Large intestine (tissue), 3 donors: ENCODE measurements at regions not wholly inside any gene's neighbourhood (a gene's known extent, or its start where the extent isn't known, plus 50 kb on each side); places are given as distances from the start of the nearest gene placed in this dataset.

Source experiments
- DNase-seq, 2 donors: peaks; one replicate each; pipeline versions ENCODE4 v3.0.0 to v3.0.0-alpha.2; 2013
- H3K27ac ChIP-seq: one replicate; pipeline ENCODE4 v1.5.1; 2013; ENCODE audit warnings: low read length
- H3K27me3 ChIP-seq: 2 replicates; pipeline ENCODE4 v1.6.1; 2013; ENCODE audit warnings: low read length; ENCODE audit not compliant: control insufficient read depth, insufficient read depth
- H3K36me3 ChIP-seq: 2 replicates; pipeline ENCODE4 v1.6.1; 2013; ENCODE audit warnings: low read length; ENCODE audit not compliant: control insufficient read depth, insufficient read depth
- H3K4me1 ChIP-seq: one replicate; pipeline ENCODE4 v1.6.1; 2013; ENCODE audit warnings: low read length; ENCODE audit not compliant: control insufficient read depth, insufficient read depth
- H3K4me3 ChIP-seq: one replicate; pipeline ENCODE4 v1.5.1; 2013; ENCODE audit warnings: low read length
- H3K9me3 ChIP-seq: one replicate; pipeline ENCODE4 v1.6.1; 2013; ENCODE audit warnings: mild to moderate bottlenecking, low read depth, low read length, moderate library complexity; ENCODE audit not compliant: control insufficient read depth
- WGBS: methylation state at CpG from one replicate; pipeline ENCODE4 v1.1.5; 2013; ENCODE audit warnings: low lambda C conversion rate; ENCODE audit not compliant: insufficient coverage; 5-methylcytosine and 5-hydroxymethylcytosine counted together

DNA sequence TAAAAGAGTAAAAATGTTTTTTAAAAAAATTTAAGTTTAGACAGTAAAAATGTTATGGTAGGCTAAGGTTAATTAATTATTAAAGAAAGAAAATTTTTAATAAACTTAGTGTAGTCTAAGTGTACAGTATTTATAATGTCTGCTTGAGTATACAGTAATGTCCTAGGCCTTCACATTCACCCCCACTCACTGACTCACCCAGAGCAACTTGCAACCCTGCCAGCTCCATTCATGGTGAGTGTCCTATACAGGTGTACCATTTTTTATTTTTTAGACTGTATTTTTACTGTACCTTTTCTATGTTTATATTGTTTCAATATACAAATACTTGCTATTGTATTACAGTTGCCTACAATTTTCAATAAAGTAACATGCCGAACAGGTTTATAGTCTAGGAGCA lies 234.1 kb downstream of the AUH start:
- no peak overlapping the region for H3K4me3 ChIP-seq
- WGBS = no CpG with 5 or more reads among the region's 1 CpG
- H3K4me1 ChIP-seq = peaks cover 3% of the 10 kb centered on the region
- H3K9me3 ChIP-seq = no peaks in the 10 kb centered on the region
- H3K27me3 ChIP-seq = no peaks in the 10 kb centered on the region
- no peaks in the 10 kb centered on the region for H3K36me3 ChIP-seq
- DNase-seq = no peak
- no peak overlapping the region for H3K27ac ChIP-seq

DNA sequence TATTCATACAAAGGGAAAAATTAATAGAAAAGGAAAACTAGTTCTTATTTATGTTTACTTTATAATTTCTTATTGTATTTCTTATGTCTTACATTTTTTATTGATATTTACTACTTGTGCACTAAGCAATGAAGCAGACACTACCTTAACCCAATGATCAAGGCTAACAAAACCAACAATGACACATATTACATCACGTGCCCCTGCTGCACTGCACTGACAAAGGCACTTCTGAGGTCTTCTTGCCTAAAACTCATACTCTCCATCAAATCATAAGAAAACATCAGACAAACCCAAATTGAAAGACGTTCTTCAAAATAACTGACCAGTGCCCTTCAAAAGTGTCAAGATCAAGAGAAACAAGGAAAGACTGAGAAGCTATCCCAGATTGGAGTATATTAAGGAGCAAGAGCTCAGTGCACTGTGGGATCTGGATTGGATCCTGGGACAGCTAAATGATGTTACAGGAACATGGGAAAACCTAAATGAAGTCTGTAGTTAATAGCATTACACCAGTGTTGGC lies 230.9 kb downstream of the AUH start:
- Histone ChIP-seq H3K27me3 (no peaks in the 10 kb centered on the region), H3K4me1 (peaks cover 3% of the 10 kb centered on the region), H3K36me3 (no peaks in the 10 kb centered on the region), H3K4me3 (no peak overlapping the region), H3K27ac (no peak overlapping the region), H3K9me3 (no peaks in the 10 kb centered on the region)
- no peak for DNase-seq
- no CpG with 5 or more reads among the region's 2 CpGs for WGBS

DNA sequence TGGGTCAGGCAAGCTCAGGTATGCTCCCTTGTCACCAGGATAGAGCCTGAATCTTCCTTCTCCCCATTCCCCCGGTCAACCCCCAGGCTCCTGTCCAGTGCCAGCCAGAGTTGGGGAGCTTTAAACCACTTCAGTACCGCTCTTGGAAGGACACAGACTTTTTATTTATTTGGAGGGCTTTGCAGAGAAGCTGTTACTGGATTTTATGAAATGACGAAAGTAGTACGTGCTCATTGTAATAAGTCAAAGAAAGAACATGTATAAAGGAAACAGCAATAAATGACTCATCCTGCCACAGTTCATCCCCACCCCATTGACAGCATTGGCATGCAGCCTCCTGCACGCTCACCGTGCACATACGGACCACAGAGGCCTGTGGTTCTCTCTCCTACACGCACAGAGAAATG lies 230.3 kb downstream of the AUH start:
- H3K9me3 ChIP-seq = no peaks in the 10 kb centered on the region
- H3K4me3 ChIP-seq = no peak overlapping the region
- peak overlapping the region; percentile 47 for H3K27ac ChIP-seq
- peaks cover 3% of the 10 kb centered on the region for H3K4me1 ChIP-seq
- no peaks in the 10 kb centered on the region for H3K27me3 ChIP-seq
- 13% methylated on average over 5 of the region's 8 CpGs for WGBS
- peak; percentile 79 to 91 for DNase-seq
- no peaks in the 10 kb centered on the region for H3K36me3 ChIP-seq

DNA sequence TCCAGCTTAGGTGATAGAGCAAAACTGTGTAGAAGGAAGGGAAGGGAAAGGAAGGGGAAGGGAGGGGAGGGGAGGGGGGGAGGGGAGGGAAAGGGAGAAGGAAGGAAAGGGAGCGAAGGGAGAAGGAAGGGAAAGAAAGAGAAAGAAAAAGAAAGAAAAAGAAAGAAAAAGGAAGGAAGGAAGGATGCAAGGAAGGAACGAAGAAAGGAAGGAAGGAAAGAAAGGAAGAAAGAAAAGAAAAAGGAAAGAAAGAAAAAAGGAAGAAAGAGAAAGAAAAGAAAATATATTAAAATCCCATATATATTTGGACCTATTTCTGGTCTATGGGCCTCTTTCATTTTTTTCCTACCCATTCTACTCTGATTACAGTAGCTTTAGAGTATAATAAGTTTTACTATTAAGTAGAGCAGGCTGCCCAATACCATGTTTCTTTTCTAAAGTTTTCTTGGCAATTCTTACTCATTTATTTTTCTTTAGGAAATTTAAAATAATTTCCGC lies 229.1 kb downstream of the AUH start:
- no peaks in the 10 kb centered on the region for H3K9me3 ChIP-seq
- WGBS = 99% methylated on average over 3 of the region's 3 CpGs
- peaks cover 3% of the 10 kb centered on the region for H3K4me1 ChIP-seq
- H3K36me3 ChIP-seq = no peaks in the 10 kb centered on the region
- no peaks in the 10 kb centered on the region for H3K27me3 ChIP-seq
- no peak for DNase-seq
- no peak overlapping the region for H3K27ac ChIP-seq
- H3K4me3 ChIP-seq = no peak overlapping the region

DNA sequence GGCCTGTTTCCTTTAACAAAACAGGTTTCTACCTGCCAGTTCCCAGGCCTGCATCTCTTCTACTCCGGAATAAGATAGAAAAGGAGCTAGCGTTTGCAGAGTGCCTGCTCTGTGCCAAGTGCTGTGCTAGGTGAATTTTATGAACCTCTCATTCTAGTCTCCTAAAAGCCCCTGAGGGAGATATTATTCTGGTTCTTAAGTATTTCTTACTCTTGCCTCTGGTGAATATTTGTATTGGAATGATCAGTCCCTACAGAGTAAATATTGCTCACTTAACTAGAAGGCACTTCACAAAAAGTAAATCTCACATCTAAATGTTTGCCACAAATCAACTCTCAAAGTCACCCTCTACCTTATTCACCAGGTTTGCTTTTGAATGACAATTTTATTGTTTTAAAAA lies 227.1 kb downstream of the AUH start:
- Histone ChIP-seq H3K9me3 (no peaks in the 10 kb centered on the region), H3K27ac (no peak overlapping the region)

DNA sequence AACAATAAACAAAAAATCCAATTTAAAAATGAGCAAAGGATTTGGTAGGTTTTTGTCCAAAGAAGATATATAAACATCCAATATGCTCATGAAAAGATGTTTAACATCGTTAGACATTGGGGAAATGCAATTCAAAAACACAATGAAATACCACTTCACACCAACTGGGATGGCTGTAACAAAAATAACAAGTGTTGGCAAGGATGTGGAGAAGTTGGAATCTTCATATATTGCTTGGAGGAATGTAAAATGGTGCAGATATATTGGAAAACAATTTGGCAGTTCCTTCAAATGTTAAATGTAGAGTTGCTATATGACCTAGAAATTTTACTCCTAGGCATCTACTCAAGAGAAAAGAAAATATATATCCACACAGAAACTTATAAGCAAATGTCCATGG lies 224.3 kb downstream of the AUH start:
- H3K4me3 ChIP-seq = no peak overlapping the region
- no peak for DNase-seq
- no peaks in the 10 kb centered on the region for H3K4me1 ChIP-seq
- no peaks in the 10 kb centered on the region for H3K27me3 ChIP-seq
- WGBS = 100% methylated on average over 1 of the region's 1 CpG
- no peaks in the 10 kb centered on the region for H3K36me3 ChIP-seq
- no peak overlapping the region for H3K27ac ChIP-seq
- no peaks in the 10 kb centered on the region for H3K9me3 ChIP-seq

More for the DNA sequence above, 227.1 kb downstream of the AUH start:
- DNase-seq = no peak
- H3K27me3 ChIP-seq = no peaks in the 10 kb centered on the region
- WGBS = no CpG with 5 or more reads among the region's 2 CpGs
- H3K4me1 ChIP-seq = peaks cover 3% of the 10 kb centered on the region
- H3K4me3 ChIP-seq = no peak overlapping the region
- H3K36me3 ChIP-seq = no peaks in the 10 kb centered on the region

DNA sequence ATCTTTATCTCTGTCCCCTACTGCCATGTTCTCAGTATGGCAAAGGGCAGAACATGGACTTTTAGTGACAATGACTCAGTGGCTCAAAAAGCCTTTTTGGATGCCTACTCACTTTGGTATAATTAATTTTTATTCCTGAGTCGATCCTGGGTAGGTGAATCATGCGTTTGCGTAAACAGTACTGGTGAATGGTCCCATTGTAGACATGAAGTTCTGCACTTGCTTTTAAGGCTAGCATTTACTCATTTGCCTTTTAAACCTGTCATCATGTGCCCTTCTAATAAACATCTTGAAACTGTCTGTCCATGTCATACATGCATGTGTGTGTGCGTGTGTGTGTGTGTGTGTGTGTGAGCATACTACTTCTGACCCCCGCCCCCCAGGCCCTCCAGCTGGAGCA lies 223.0 kb downstream of the AUH start:
- WGBS = no CpG with 5 or more reads among the region's 5 CpGs
- DNase-seq = no peak
- peaks cover 2% of the 10 kb centered on the region for H3K4me1 ChIP-seq
- H3K9me3 ChIP-seq = no peaks in the 10 kb centered on the region
- H3K27me3 ChIP-seq = no peaks in the 10 kb centered on the region
- no peak overlapping the region for H3K27ac ChIP-seq
- H3K36me3 ChIP-seq = no peaks in the 10 kb centered on the region
- no peak overlapping the region for H3K4me3 ChIP-seq

DNA sequence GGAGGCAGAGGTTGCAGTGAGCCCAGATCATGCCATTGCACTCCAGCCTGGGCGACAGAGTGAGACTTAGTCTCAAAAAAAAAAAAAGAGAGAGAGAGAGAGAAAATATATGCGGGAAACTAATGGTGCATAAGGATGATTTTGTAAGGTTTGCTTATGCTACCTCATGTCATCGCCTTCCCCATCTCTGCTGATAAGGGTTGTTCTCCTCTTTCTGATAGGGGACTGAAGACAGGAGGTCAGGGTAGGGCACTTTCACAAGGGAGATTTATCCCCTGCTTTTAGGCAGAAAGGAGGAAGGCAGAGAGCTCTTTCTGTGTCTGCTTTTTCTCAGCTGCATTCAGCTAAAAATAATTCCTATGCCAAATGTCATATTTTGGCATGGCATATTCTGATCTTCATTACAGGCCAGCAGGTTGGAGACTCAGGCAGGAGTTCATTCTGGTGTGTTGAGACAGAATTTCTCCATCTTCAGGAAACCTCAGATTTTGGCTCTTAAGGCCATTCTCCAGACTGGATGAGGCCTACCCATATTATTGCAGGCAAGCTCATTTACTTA lies 220.2 kb downstream of the AUH start:
- WGBS = no CpG with 5 or more reads among the region's 3 CpGs
- Histone ChIP-seq H3K36me3 (no peaks in the 10 kb centered on the region), H3K4me1 (peaks cover 2% of the 10 kb centered on the region), H3K4me3 (no peak overlapping the region), H3K27me3 (no peaks in the 10 kb centered on the region), H3K27ac (no peak overlapping the region), H3K9me3 (no peaks in the 10 kb centered on the region)
- DNase-seq = no peak

DNA sequence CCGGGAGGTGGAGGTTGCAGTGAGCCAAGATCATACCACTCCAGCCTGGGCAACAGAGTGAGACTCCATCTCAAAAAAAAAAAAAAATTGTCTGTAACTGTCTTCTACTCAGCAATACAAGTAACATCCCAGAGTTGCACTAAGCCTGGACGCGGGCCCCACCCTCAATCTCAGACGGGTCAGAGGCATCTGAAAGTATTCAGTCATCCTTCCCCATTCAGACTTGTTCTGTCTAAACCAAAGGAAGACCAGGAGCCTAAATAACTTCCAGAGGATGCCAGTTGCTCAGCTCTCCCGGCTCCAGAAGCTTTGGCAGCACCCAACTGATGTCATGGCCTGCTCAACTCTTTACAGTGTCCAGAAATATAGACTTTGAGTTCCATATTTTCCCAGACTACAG lies 218.6 kb downstream of the AUH start:
- peaks cover 2% of the 10 kb centered on the region for H3K4me1 ChIP-seq
- no peak overlapping the region for H3K27ac ChIP-seq
- WGBS = no CpG with 5 or more reads among the region's 5 CpGs
- no peak overlapping the region for H3K4me3 ChIP-seq
- DNase-seq = no peak
- no peaks in the 10 kb centered on the region for H3K27me3 ChIP-seq
- H3K9me3 ChIP-seq = no peaks in the 10 kb centered on the region
- H3K36me3 ChIP-seq = no peaks in the 10 kb centered on the region

DNA sequence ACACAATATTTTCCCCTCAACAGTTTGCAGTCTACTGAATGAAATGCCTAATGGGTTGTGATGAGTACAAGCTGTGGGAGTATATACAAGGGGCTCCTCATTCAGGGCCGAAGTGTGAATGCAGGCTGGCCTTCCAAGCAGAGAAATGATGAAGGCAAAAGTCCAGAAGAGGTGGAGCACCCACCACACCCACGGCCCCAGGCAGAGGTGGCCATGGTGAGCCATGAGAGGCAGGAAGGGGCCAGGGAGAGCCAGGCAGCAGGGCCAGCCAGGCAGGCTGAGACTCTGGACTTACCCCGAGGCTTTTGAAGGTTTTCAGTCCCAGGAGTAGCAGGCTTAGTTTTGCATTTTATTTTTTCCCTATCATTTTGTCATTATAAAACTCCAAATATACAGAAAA lies 218.1 kb downstream of the AUH start:
- peaks cover 2% of the 10 kb centered on the region for H3K4me1 ChIP-seq
- no peaks in the 10 kb centered on the region for H3K36me3 ChIP-seq
- no peak overlapping the region for H3K4me3 ChIP-seq
- no peak for DNase-seq
- no peaks in the 10 kb centered on the region for H3K9me3 ChIP-seq
- no CpG with 5 or more reads among the region's 3 CpGs for WGBS
- H3K27ac ChIP-seq = no peak overlapping the region
- no peaks in the 10 kb centered on the region for H3K27me3 ChIP-seq

DNA sequence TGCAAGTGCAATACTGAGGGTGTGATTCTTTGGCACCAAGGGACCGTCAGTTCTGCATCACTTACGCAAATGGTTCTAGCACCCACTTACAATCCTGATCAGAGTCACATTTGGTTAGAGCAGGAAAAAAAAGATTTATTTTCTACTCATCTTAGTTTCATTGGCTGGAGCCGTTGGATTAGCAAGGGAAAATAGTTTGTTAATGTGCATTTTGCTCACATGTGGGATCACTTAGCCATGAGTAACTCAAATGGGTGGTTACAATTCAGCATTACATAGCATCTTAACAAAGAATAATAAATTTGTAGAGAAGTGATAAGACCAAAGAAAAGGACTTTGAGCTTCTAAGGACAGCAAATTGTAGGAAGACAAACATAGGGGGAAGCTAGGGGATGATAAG lies 216.9 kb downstream of the AUH start:
- no peaks in the 10 kb centered on the region for H3K9me3 ChIP-seq
- H3K4me1 ChIP-seq = peaks cover 2% of the 10 kb centered on the region
- no peaks in the 10 kb centered on the region for H3K36me3 ChIP-seq
- no peaks in the 10 kb centered on the region for H3K27me3 ChIP-seq
- H3K4me3 ChIP-seq = no peak overlapping the region
- WGBS = 100% methylated on average over 1 of the region's 3 CpGs
- no peak overlapping the region for H3K27ac ChIP-seq
- DNase-seq = no peak
